ENCODE measurements at regions not wholly inside any gene's neighbourhood (a gene's known extent, or its start where the extent isn't known, plus 50 kb on each side); places are given as distances from the start of the nearest gene placed in this dataset.

GRCh38 chr9:71357346-71357745 lies 235.9 kb upstream of the TRPM3 start:
- Histone ChIP-seq H3K36me3 (no peaks in the 10 kb centered on the region), H3K27me3 (replicated peaks; ENCODE audit: insufficient read depth) (no peaks in the 10 kb centered on the region), H3K4me1 (replicated peaks) (no peaks in the 10 kb centered on the region), H3K4me3 (no peak overlapping the region), H3K9me3 (no peaks in the 10 kb centered on the region), H3K27ac (no peak overlapping the region)
- DNase-seq (ENCODE audit: low spot score), result no peak
- intact Hi-C loops (cut with DNase I), result no loop called here
- 53% methylated on average over 4 of the region's 4 CpGs for WGBS
- TF ChIP-seq POLR2AphosphoS5 (IDR thresholded peaks at IDR 0.05) (no peak), POLR2A (IDR thresholded peaks at IDR 0.05) (no peak), CTCF (IDR thresholded peaks at IDR 0.05) (no peak)

GRCh38 chr9:71355884-71356283 lies 234.5 kb upstream of the TRPM3 start:
- 67% methylated on average over 4 of the region's 4 CpGs for WGBS
- Histone ChIP-seq H3K27me3 (replicated peaks; ENCODE audit: insufficient read depth) (no peaks in the 10 kb centered on the region), H3K36me3 (no peaks in the 10 kb centered on the region), H3K4me3 (no peak overlapping the region), H3K9me3 (no peaks in the 10 kb centered on the region), H3K27ac (no peak overlapping the region), H3K4me1 (replicated peaks) (no peaks in the 10 kb centered on the region)
- DNase-seq (ENCODE audit: low spot score), result no peak
- intact Hi-C loops (cut with DNase I), result no loop called here
- TF ChIP-seq POLR2AphosphoS5 (IDR thresholded peaks at IDR 0.05) (no peak), CTCF (IDR thresholded peaks at IDR 0.05) (no peak), POLR2A (IDR thresholded peaks at IDR 0.05) (no peak)

DNA sequence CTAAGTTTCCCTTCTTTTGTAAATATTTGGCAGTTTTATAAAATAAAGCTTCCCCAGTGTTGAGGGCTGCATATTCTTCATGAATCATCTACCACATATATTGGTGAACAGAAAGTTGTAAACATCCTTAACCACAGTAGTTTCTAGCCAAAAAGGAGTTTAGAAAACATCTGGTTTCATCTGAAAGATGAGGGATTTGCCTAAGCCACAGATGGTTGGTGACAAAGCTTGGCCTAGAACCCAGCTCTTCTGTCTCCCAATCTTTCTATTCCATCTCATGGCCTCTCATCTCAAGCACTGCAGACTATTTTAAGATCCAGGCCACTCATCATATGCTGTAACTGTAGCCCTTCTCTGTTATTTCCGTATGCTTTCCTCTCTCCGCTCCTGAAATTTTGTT lies 232.3 kb upstream of the TRPM3 start:
- Histone ChIP-seq H3K36me3 (no peaks in the 10 kb centered on the region), H3K9me3 (no peaks in the 10 kb centered on the region), H3K27ac (no peak overlapping the region), H3K4me1 (replicated peaks) (no peaks in the 10 kb centered on the region), H3K27me3 (replicated peaks; ENCODE audit: insufficient read depth) (no peaks in the 10 kb centered on the region), H3K4me3 (no peak overlapping the region)
- DNase-seq (ENCODE audit: low spot score), result no peak
- 94% methylated on average over 2 of the region's 2 CpGs for WGBS
- intact Hi-C loops (cut with DNase I), result no loop called here
- TF ChIP-seq CTCF (IDR thresholded peaks at IDR 0.05), result no peak
- no peak for TF ChIP-seq POLR2A (IDR thresholded peaks at IDR 0.05)
- no peak for TF ChIP-seq POLR2AphosphoS5 (IDR thresholded peaks at IDR 0.05)

GRCh38 chr9:71352837-71353236 lies 231.4 kb upstream of the TRPM3 start:
- H3K9me3 ChIP-seq, result no peaks in the 10 kb centered on the region
- no peak overlapping the region for H3K4me3 ChIP-seq
- H3K27ac ChIP-seq, result no peak overlapping the region
- no peak for DNase-seq (ENCODE audit: low spot score)
- no peaks in the 10 kb centered on the region for H3K27me3 ChIP-seq (replicated peaks; ENCODE audit: insufficient read depth)
- 74% methylated on average over 5 of the region's 5 CpGs for WGBS
- TF ChIP-seq POLR2AphosphoS5 (IDR thresholded peaks at IDR 0.05) (no peak), POLR2A (IDR thresholded peaks at IDR 0.05) (no peak), CTCF (IDR thresholded peaks at IDR 0.05) (no peak)
- H3K36me3 ChIP-seq, result no peaks in the 10 kb centered on the region
- H3K4me1 ChIP-seq (replicated peaks), result no peaks in the 10 kb centered on the region
- intact Hi-C loops (cut with DNase I), result no loop called here

- Histone ChIP-seq H3K9me3 (no peaks in the 10 kb centered on the region), H3K36me3 (no peaks in the 10 kb centered on the region), H3K4me3 (no peak overlapping the region), H3K27ac (no peak overlapping the region), H3K4me1 (replicated peaks) (no peaks in the 10 kb centered on the region), H3K27me3 (replicated peaks; ENCODE audit: insufficient read depth) (no peaks in the 10 kb centered on the region)
- no peak for DNase-seq (ENCODE audit: low spot score)
- intact Hi-C loops (cut with DNase I), result no loop called here
- TF ChIP-seq POLR2AphosphoS5 (IDR thresholded peaks at IDR 0.05), result no peak
- no peak for TF ChIP-seq POLR2A (IDR thresholded peaks at IDR 0.05)
- no peak for TF ChIP-seq CTCF (IDR thresholded peaks at IDR 0.05)
- 85% methylated on average over 4 of the region's 4 CpGs for WGBS
Measured at GRCh38 chr9:71349218-71349617, 227.8 kb upstream of the TRPM3 start.
